Neural cell (in vitro differentiated cells): ENCODE measurements at regions not wholly inside any gene's neighbourhood (a gene's known extent, or its start where the extent isn't known, plus 50 kb on each side); places are given as distances from the start of the nearest gene placed in this dataset.

Source experiments
- H2AFZ ChIP-seq: fragments of 200-600, 300-800 bp; sonication (generic), shearing (Covaris generic); 2 replicates; pipeline ENCODE4 v1.6.0; 2014; ENCODE audit warnings: low read depth, mild to moderate bottlenecking, antibody characterized with exemption, low read length, moderate library complexity
- H3F3A ChIP-seq: fragments of 200-600 bp; shearing (Covaris generic); 2 replicates; pipeline ENCODE4 v1.6.1; 2016; ENCODE audit warnings: mild to moderate bottlenecking, moderate library complexity, mixed read lengths, antibody characterized with exemption, low read length; ENCODE audit not compliant: insufficient read depth, poor library complexity, severe bottlenecking
- H3K27ac ChIP-seq: fragments of 200-600, 300-800 bp; sonication (generic), shearing (Covaris generic); 2 replicates; pipeline ENCODE4 v1.5.1; 2014; ENCODE audit warnings: mild to moderate bottlenecking, low read length, moderate library complexity
- H3K27me3 ChIP-seq: fragments of 300-800, 200-600 bp; sonication (generic), shearing (Covaris generic); 2 replicates; pipeline ENCODE4 v1.6.0; 2014; ENCODE audit warnings: mild to moderate bottlenecking, low read depth, low read length, moderate library complexity; ENCODE audit not compliant: insufficient read depth
- H3K36me3 ChIP-seq: fragments of 300-800, 200-600 bp; sonication (generic), shearing (Covaris generic); 2 replicates; pipeline ENCODE4 v1.5.1; 2014; ENCODE audit warnings: mild to moderate bottlenecking, antibody characterized with exemption, low read length, moderate library complexity; ENCODE audit not compliant: insufficient read depth
- H3K4me2 ChIP-seq: fragments of 300-800, 200-600 bp; sonication (generic), shearing (Covaris generic); 2 replicates; pipeline ENCODE4 v1.6.0; 2014; ENCODE audit warnings: mild to moderate bottlenecking, low read length
- H3K4me3 ChIP-seq: fragments of 300-800, 200-600 bp; sonication (generic), shearing (Covaris generic); 2 replicates; pipeline ENCODE4 v1.5.1; 2014; ENCODE audit warnings: mild to moderate bottlenecking, low read length, moderate library complexity
- H3K79me2 ChIP-seq: fragments of 200-600 bp; shearing (Covaris generic); replicated peaks from 2 replicates; pipeline ENCODE4 v1.6.0; 2014; ENCODE audit warnings: mild to moderate bottlenecking, low read length, moderate library complexity; ENCODE audit not compliant: insufficient read depth
- H3K9ac ChIP-seq: fragments of 300-800, 200-600 bp; sonication (generic), shearing (Covaris generic); 2 replicates; pipeline ENCODE4 v1.6.1; 2016; ENCODE audit warnings: mild to moderate bottlenecking, low read length, mixed read lengths
- H3K9me2 ChIP-seq: fragments of 200-600 bp; shearing (Covaris generic); 2 replicates; pipeline ENCODE4 v1.6.1; 2016; ENCODE audit warnings: mild to moderate bottlenecking, low read length, mixed read lengths; ENCODE audit not compliant: insufficient read depth
- H3K9me3 ChIP-seq: fragments of 200-600, 300-800 bp; sonication (generic), shearing (Covaris generic); 2 replicates; pipeline ENCODE4 v1.6.1; 2016; ENCODE audit warnings: mild to moderate bottlenecking, mixed run types, low read length, moderate library complexity, mixed read lengths
- H4K20me1 ChIP-seq: fragments of 200-600 bp; shearing (Covaris generic); 2 replicates; pipeline ENCODE4 v1.6.1; 2016; ENCODE audit warnings: mild to moderate bottlenecking, mixed run types; ENCODE audit not compliant: insufficient read depth
- EP300 ChIP-seq: fragments of 450-650 bp; conservative IDR thresholded peaks from 2 replicates; pipeline ENCODE4 v1.6.1; 2014; ENCODE audit warnings: antibody characterized with exemption, mild to moderate bottlenecking, moderate library complexity; ENCODE audit not compliant: poor library complexity, severe bottlenecking
- EZH2 ChIP-seq: fragments of 200-600, 300-800 bp; shearing (Covaris generic), sonication (generic); IDR thresholded peaks from 2 replicates; pipeline ENCODE4 v1.6.1; 2014; ENCODE audit warnings: antibody characterized with exemption, low read length, borderline replicate concordance, mild to moderate bottlenecking; ENCODE audit not compliant: insufficient read depth, poor library complexity, severe bottlenecking
- MXI1 ChIP-seq: fragments of 450-650 bp; conservative IDR thresholded peaks from 2 replicates; pipeline ENCODE4 v1.6.1; 2014; ENCODE audit warnings: antibody characterized with exemption, mild to moderate bottlenecking; ENCODE audit not compliant: poor library complexity, severe bottlenecking
- POLR2AphosphoS5 ChIP-seq: IDR thresholded peaks from 2 replicates; pipeline ENCODE4 v1.6.1; 2012
- RAD21 ChIP-seq: fragments of 450-650 bp; conservative IDR thresholded peaks from 2 replicates; pipeline ENCODE4 v1.6.1; 2014; ENCODE audit warnings: antibody characterized with exemption, mild to moderate bottlenecking, moderate library complexity
- SMC3 ChIP-seq: fragments of 450-650 bp; conservative IDR thresholded peaks from 2 replicates; pipeline ENCODE4 v1.6.1; 2014; ENCODE audit warnings: antibody characterized with exemption, mild to moderate bottlenecking, moderate library complexity; ENCODE audit not compliant: poor library complexity
- TAF1 ChIP-seq: IDR thresholded peaks from 2 replicates; pipeline ENCODE4 v1.6.1; 2012; ENCODE audit warnings: low read depth
- TF ChIP-seq, protein P1 (sequence below): fragments of 450-650 bp; IDR thresholded peaks from 2 replicates; pipeline ENCODE4 v1.5.1; 2014; ENCODE audit warnings: antibody characterized with exemption, mild to moderate bottlenecking, moderate library complexity; ENCODE audit not compliant: poor library complexity, severe bottlenecking
- TF ChIP-seq, protein P2 (sequence below): IDR thresholded peaks from 2 replicates; pipeline ENCODE4 v1.6.1; 2012; ENCODE audit warnings: borderline replicate concordance

- no peak overlapping the region for H2AFZ ChIP-seq
- no peaks in the 10 kb centered on the region for H3K36me3 ChIP-seq
- no peaks in the 10 kb centered on the region for H3K9me2 ChIP-seq
- H4K20me1 ChIP-seq, result no peaks in the 10 kb centered on the region
- no peak overlapping the region for H3K9ac ChIP-seq
- TF ChIP-seq RAD21 (no peak), POLR2AphosphoS5 (no peak), TAF1 (no peak), EZH2 (no peak), EP300 (no peak), SMC3 (no peak), MXI1 (no peak)
- TF ChIP-seq, protein P1, sequence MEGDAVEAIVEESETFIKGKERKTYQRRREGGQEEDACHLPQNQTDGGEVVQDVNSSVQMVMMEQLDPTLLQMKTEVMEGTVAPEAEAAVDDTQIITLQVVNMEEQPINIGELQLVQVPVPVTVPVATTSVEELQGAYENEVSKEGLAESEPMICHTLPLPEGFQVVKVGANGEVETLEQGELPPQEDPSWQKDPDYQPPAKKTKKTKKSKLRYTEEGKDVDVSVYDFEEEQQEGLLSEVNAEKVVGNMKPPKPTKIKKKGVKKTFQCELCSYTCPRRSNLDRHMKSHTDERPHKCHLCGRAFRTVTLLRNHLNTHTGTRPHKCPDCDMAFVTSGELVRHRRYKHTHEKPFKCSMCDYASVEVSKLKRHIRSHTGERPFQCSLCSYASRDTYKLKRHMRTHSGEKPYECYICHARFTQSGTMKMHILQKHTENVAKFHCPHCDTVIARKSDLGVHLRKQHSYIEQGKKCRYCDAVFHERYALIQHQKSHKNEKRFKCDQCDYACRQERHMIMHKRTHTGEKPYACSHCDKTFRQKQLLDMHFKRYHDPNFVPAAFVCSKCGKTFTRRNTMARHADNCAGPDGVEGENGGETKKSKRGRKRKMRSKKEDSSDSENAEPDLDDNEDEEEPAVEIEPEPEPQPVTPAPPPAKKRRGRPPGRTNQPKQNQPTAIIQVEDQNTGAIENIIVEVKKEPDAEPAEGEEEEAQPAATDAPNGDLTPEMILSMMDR, result no peak
- TF ChIP-seq, protein P2, sequence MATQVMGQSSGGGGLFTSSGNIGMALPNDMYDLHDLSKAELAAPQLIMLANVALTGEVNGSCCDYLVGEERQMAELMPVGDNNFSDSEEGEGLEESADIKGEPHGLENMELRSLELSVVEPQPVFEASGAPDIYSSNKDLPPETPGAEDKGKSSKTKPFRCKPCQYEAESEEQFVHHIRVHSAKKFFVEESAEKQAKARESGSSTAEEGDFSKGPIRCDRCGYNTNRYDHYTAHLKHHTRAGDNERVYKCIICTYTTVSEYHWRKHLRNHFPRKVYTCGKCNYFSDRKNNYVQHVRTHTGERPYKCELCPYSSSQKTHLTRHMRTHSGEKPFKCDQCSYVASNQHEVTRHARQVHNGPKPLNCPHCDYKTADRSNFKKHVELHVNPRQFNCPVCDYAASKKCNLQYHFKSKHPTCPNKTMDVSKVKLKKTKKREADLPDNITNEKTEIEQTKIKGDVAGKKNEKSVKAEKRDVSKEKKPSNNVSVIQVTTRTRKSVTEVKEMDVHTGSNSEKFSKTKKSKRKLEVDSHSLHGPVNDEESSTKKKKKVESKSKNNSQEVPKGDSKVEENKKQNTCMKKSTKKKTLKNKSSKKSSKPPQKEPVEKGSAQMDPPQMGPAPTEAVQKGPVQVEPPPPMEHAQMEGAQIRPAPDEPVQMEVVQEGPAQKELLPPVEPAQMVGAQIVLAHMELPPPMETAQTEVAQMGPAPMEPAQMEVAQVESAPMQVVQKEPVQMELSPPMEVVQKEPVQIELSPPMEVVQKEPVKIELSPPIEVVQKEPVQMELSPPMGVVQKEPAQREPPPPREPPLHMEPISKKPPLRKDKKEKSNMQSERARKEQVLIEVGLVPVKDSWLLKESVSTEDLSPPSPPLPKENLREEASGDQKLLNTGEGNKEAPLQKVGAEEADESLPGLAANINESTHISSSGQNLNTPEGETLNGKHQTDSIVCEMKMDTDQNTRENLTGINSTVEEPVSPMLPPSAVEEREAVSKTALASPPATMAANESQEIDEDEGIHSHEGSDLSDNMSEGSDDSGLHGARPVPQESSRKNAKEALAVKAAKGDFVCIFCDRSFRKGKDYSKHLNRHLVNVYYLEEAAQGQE, result no peak
- no peaks in the 10 kb centered on the region for H3K79me2 ChIP-seq
- no peaks in the 10 kb centered on the region for H3K9me3 ChIP-seq
- no peaks in the 10 kb centered on the region for H3K27me3 ChIP-seq
- H3K27ac ChIP-seq, result no peak overlapping the region
- H3K4me2 ChIP-seq, result no peak overlapping the region
- no peak overlapping the region for H3K4me3 ChIP-seq
- no peaks in the 10 kb centered on the region for H3F3A ChIP-seq
Observed at GRCh38 chr5:15168358-15168757, 296.8 kb upstream of the ANKH start.

- H4K20me1 ChIP-seq, result no peaks in the 10 kb centered on the region
- H3K4me3 ChIP-seq, result no peak overlapping the region
- no peaks in the 10 kb centered on the region for H3K9me2 ChIP-seq
- no peaks in the 10 kb centered on the region for H3K9me3 ChIP-seq
- H3K79me2 ChIP-seq, result no peaks in the 10 kb centered on the region
- no peaks in the 10 kb centered on the region for H3K27me3 ChIP-seq
- no peak for TF ChIP-seq EZH2
- no peak for TF ChIP-seq TAF1
- TF ChIP-seq RAD21, result no peak
- no peaks in the 10 kb centered on the region for H3F3A ChIP-seq
- no peak overlapping the region for H2AFZ ChIP-seq
- no peak overlapping the region for H3K9ac ChIP-seq
- no peaks in the 10 kb centered on the region for H3K36me3 ChIP-seq
- no peak overlapping the region for H3K4me2 ChIP-seq
- H3K27ac ChIP-seq, result no peak overlapping the region
Observed at GRCh38 chr5:15160091-15160490, 288.5 kb upstream of the ANKH start.

- Histone ChIP-seq H3K36me3 (no peaks in the 10 kb centered on the region), H3K27ac (no peak overlapping the region)
Observed at GRCh38 chr5:15159606-15160005, 288.0 kb upstream of the ANKH start.

More at GRCh38 chr5:15159606-15160005, 288.0 kb upstream of the ANKH start:
- Histone ChIP-seq H3K27me3 (no peaks in the 10 kb centered on the region), H3K9me3 (no peaks in the 10 kb centered on the region), H3F3A (no peaks in the 10 kb centered on the region), H3K4me3 (no peak overlapping the region), H3K79me2 (no peaks in the 10 kb centered on the region), H4K20me1 (no peaks in the 10 kb centered on the region), H3K4me2 (no peak overlapping the region), H2AFZ (no peak overlapping the region), H3K9ac (no peak overlapping the region), H3K9me2 (no peaks in the 10 kb centered on the region)
- TF ChIP-seq, protein P2, result no peak
- TF ChIP-seq SMC3 (no peak), POLR2AphosphoS5 (no peak), TAF1 (no peak), RAD21 (no peak), EZH2 (no peak), EP300 (no peak), MXI1 (no peak)
- TF ChIP-seq, protein P1, result no peak
